Neural cell (in vitro differentiated cells): ENCODE measurements at regions not wholly inside any gene's neighbourhood (a gene's known extent, or its start where the extent isn't known, plus 50 kb on each side); places are given as distances from the start of the nearest gene placed in this dataset.
A peak's percentile ranks its signal among the peaks of the same experiment; 100 is the strongest.

Source experiments
- CTCF ChIP-seq: fragments of 450-650 bp; IDR thresholded peaks from 2 replicates; pipeline ENCODE4 v1.5.1; 2014; ENCODE audit warnings: antibody characterized with exemption, mild to moderate bottlenecking, moderate library complexity; ENCODE audit not compliant: poor library complexity, severe bottlenecking
- EP300 ChIP-seq: fragments of 450-650 bp; conservative IDR thresholded peaks from 2 replicates; pipeline ENCODE4 v1.6.1; 2014; ENCODE audit warnings: antibody characterized with exemption, mild to moderate bottlenecking, moderate library complexity; ENCODE audit not compliant: poor library complexity, severe bottlenecking
- EZH2 ChIP-seq: fragments of 200-600, 300-800 bp; shearing (Covaris generic), sonication (generic); IDR thresholded peaks from 2 replicates; pipeline ENCODE4 v1.6.1; 2014; ENCODE audit warnings: antibody characterized with exemption, low read length, borderline replicate concordance, mild to moderate bottlenecking; ENCODE audit not compliant: insufficient read depth, poor library complexity, severe bottlenecking
- POLR2AphosphoS5 ChIP-seq: IDR thresholded peaks from 2 replicates; pipeline ENCODE4 v1.6.1; 2012
- RAD21 ChIP-seq: fragments of 450-650 bp; conservative IDR thresholded peaks from 2 replicates; pipeline ENCODE4 v1.6.1; 2014; ENCODE audit warnings: antibody characterized with exemption, mild to moderate bottlenecking, moderate library complexity
- REST ChIP-seq: IDR thresholded peaks from 2 replicates; pipeline ENCODE4 v1.6.1; 2012; ENCODE audit warnings: borderline replicate concordance
- SMC3 ChIP-seq: fragments of 450-650 bp; conservative IDR thresholded peaks from 2 replicates; pipeline ENCODE4 v1.6.1; 2014; ENCODE audit warnings: antibody characterized with exemption, mild to moderate bottlenecking, moderate library complexity; ENCODE audit not compliant: poor library complexity
- TAF1 ChIP-seq: IDR thresholded peaks from 2 replicates; pipeline ENCODE4 v1.6.1; 2012; ENCODE audit warnings: low read depth

- peak; percentile 23 for TF ChIP-seq CTCF
- no peak for TF ChIP-seq EZH2
- no peak for TF ChIP-seq TAF1
- no peak for TF ChIP-seq POLR2AphosphoS5
- TF ChIP-seq REST, result no peak
- no peak for TF ChIP-seq EP300
- no peak for TF ChIP-seq RAD21
- TF ChIP-seq SMC3, result no peak
Observed at GRCh38 chr11:15819679-15820286, 536.6 kb downstream of the SOX6 start.
